ENCODE measurements at regions not wholly inside any gene's neighbourhood (a gene's known extent, or its start where the extent isn't known, plus 50 kb on each side); places are given as distances from the start of the nearest gene placed in this dataset.

- H3K4me1 ChIP-seq (ENCODE audit: control insufficient read depth in 2 of 3, insufficient read depth in 2 of 3, low read depth in 1 of 3, low read length in 3 of 3) = no peaks in the 10 kb centered on the region
- TF ChIP-seq CTCF (IDR thresholded peaks at IDR 0.05; ENCODE audit: borderline replicate concordance, extremely low read depth, insufficient read depth) = no peak
- no peak overlapping the region for H3K4me3 ChIP-seq (ENCODE audit: low read length in 3 of 3)
- H3K27ac ChIP-seq (ENCODE audit: low read depth in 2 of 2, low read length in 2 of 2) = no peak overlapping the region
- H3K27me3 ChIP-seq (ENCODE audit: control insufficient read depth, insufficient read depth, low read length) = no peaks in the 10 kb centered on the region
- intact Hi-C loops (cut with DNase I) = no loop called here
- FAIRE-seq = no peak
- H3K9me3 ChIP-seq (ENCODE audit: control insufficient read depth in 2 of 3, insufficient read depth in 1 of 3, low read length in 3 of 3) = no peaks in the 10 kb centered on the region
- no peaks in the 10 kb centered on the region for H3K36me3 ChIP-seq (ENCODE audit: control insufficient read depth in 2 of 3, insufficient read depth in 3 of 3, low read length in 3 of 3)
- H3K9ac ChIP-seq (ENCODE audit: low read length in 3 of 3) = no peak overlapping the region
- no peak for DNase-seq
Measured at GRCh38 chr18:1599196-1599595, 694.5 kb downstream of the ADCYAP1 start.

GRCh38 chr18:1604751-1605150 is 700.1 kb downstream of the ADCYAP1 start:
- Histone ChIP-seq H3K27ac (ENCODE audit: low read depth in 2 of 2, low read length in 2 of 2) (no peak overlapping the region), H3K9me3 (ENCODE audit: control insufficient read depth in 2 of 3, insufficient read depth in 1 of 3, low read length in 3 of 3) (no peaks in the 10 kb centered on the region), H3K9ac (ENCODE audit: low read length in 3 of 3) (no peak overlapping the region), H3K4me1 (ENCODE audit: control insufficient read depth in 2 of 3, insufficient read depth in 2 of 3, low read depth in 1 of 3, low read length in 3 of 3) (no peaks in the 10 kb centered on the region), H3K36me3 (ENCODE audit: control insufficient read depth in 2 of 3, insufficient read depth in 3 of 3, low read length in 3 of 3) (no peaks in the 10 kb centered on the region), H3K27me3 (ENCODE audit: control insufficient read depth, insufficient read depth, low read length) (no peaks in the 10 kb centered on the region), H3K4me3 (ENCODE audit: low read length in 3 of 3) (no peak overlapping the region)
- no peak for FAIRE-seq
- intact Hi-C loops (cut with DNase I) = no loop called here
- DNase-seq = no peak
- TF ChIP-seq CTCF (IDR thresholded peaks at IDR 0.05; ENCODE audit: borderline replicate concordance, extremely low read depth, insufficient read depth) = no peak

DNA sequence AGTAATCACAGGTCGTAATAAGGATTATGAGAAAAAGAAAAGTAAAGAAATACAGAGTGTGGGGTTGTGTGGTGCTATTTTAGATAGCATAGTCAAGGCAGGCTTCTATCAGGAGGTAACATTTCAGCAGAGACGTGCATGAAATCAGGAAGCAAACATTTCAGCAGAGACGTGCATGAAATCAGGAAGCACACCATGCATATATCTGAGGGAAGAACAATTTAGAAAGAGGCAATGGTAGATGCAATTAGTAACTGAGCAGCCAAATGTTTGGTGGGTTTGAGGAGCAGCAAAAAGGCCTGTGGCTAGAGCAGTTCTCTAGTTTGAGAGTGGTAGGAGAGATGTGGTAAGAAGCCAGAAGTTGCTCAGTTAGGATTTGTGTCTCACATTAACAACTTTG is 713.7 kb downstream of the ADCYAP1 start:
- intact Hi-C loops (cut with DNase I) = no loop called here
- no peaks in the 10 kb centered on the region for H3K27me3 ChIP-seq (ENCODE audit: control insufficient read depth, insufficient read depth, low read length)
- no peak for FAIRE-seq
- no peaks in the 10 kb centered on the region for H3K36me3 ChIP-seq (ENCODE audit: control insufficient read depth in 2 of 3, insufficient read depth in 3 of 3, low read length in 3 of 3)
- no peaks in the 10 kb centered on the region for H3K4me1 ChIP-seq (ENCODE audit: control insufficient read depth in 2 of 3, insufficient read depth in 2 of 3, low read depth in 1 of 3, low read length in 3 of 3)
- no peaks in the 10 kb centered on the region for H3K9me3 ChIP-seq (ENCODE audit: control insufficient read depth in 2 of 3, insufficient read depth in 1 of 3, low read length in 3 of 3)
- no peak for DNase-seq
- H3K4me3 ChIP-seq (ENCODE audit: low read length in 3 of 3) = no peak overlapping the region
- H3K27ac ChIP-seq (ENCODE audit: low read depth in 2 of 2, low read length in 2 of 2) = no peak overlapping the region
- no peak overlapping the region for H3K9ac ChIP-seq (ENCODE audit: low read length in 3 of 3)
- TF ChIP-seq CTCF (IDR thresholded peaks at IDR 0.05; ENCODE audit: borderline replicate concordance, extremely low read depth, insufficient read depth) = no peak

- DNase-seq (no peak), FAIRE-seq (no peak)
- Histone ChIP-seq H3K9ac (ENCODE audit: low read length in 3 of 3) (no peak overlapping the region), H3K9me3 (ENCODE audit: control insufficient read depth in 2 of 3, insufficient read depth in 1 of 3, low read length in 3 of 3) (no peaks in the 10 kb centered on the region), H3K4me1 (ENCODE audit: control insufficient read depth in 2 of 3, insufficient read depth in 2 of 3, low read depth in 1 of 3, low read length in 3 of 3) (no peaks in the 10 kb centered on the region), H3K27ac (ENCODE audit: low read depth in 2 of 2, low read length in 2 of 2) (no peak overlapping the region), H3K36me3 (ENCODE audit: control insufficient read depth in 2 of 3, insufficient read depth in 3 of 3, low read length in 3 of 3) (no peaks in the 10 kb centered on the region), H3K27me3 (ENCODE audit: control insufficient read depth, insufficient read depth, low read length) (no peaks in the 10 kb centered on the region), H3K4me3 (ENCODE audit: low read length in 3 of 3) (no peak overlapping the region)
- intact Hi-C loops (cut with DNase I) = no loop called here
- no peak for TF ChIP-seq CTCF (IDR thresholded peaks at IDR 0.05; ENCODE audit: borderline replicate concordance, extremely low read depth, insufficient read depth)
Measured at GRCh38 chr18:1619507-1619906, 714.8 kb downstream of the ADCYAP1 start.

All from kidney (tissue), 13 donors.